Caco-2 (cell line): ENCODE measurements at regions not wholly inside any gene's neighbourhood (a gene's known extent, or its start where the extent isn't known, plus 50 kb on each side); places are given as distances from the start of the nearest gene placed in this dataset.

Experiments used
- BruUV-seq: library from RNA; stranded (reverse); fragments of 400-500 nt; replicated peaks from 2 replicates; lab custom pipeline; 2021; lab: Mats Ljungman, UMichigan
- CTCF ChIA-PET: fragments of 300-600 bp; sonication (Branson Sonifier 250); formaldehyde crosslinking; loops from one replicate; lab custom pipeline; 2022; ENCODE audit warnings: antibody characterized with exemption; lab: Charles Lee
- POLR2A ChIA-PET: fragments of 300-600 bp; sonication (Branson Sonifier 250); formaldehyde crosslinking; loops from one replicate; lab custom pipeline; 2022; ENCODE audit warnings: antibody characterized with exemption; lab: Charles Lee
- DNase-seq, 2 experiments: peaks; one replicate each; pipeline versions ENCODE4 v3.0.0 to v3.0.0-alpha.2; 2020 to 2022
- H3K27me3 ChIP-seq: replicated peaks from 2 replicates; pipeline ENCODE4 v1.6.0; 2011; ENCODE audit warnings: low read length; ENCODE audit not compliant: control insufficient read depth, insufficient read depth
- H3K36me3 ChIP-seq: 2 replicates; pipeline ENCODE4 v1.5.1; 2011; ENCODE audit warnings: low read length; ENCODE audit not compliant: control insufficient read depth, insufficient read depth
- H3K4me1 ChIP-seq: fragments of 250-450 bp; sonication (Bioruptor Pico); 2 replicates; pipeline ENCODE4 v1.5.1; 2020; ENCODE audit warnings: mild to moderate bottlenecking
- H3K4me3 ChIP-seq: 2 replicates; pipeline ENCODE4 v1.5.1; 2011; ENCODE audit warnings: low read depth, mild to moderate bottlenecking, control low read depth, low read length
- H3K9me3 ChIP-seq: fragments of 250-450 bp; sonication (Bioruptor Pico); 2 replicates; pipeline ENCODE4 v1.5.1; 2020; ENCODE audit warnings: mild to moderate bottlenecking, moderate library complexity
- H3K27ac Mint-ChIP-seq: one replicate; pipeline ENCODE4 v1.8.0; 2022; ENCODE audit warnings: mixed read lengths; ENCODE audit not compliant: unreplicated experiment
- H3K27me3 Mint-ChIP-seq: one replicate; pipeline ENCODE4 v1.8.0; 2022; ENCODE audit warnings: mixed read lengths; ENCODE audit not compliant: insufficient read depth, unreplicated experiment
- H3K36me3 Mint-ChIP-seq: one replicate; pipeline ENCODE4 v1.8.0; 2022; ENCODE audit warnings: mild to moderate bottlenecking, mixed read lengths; ENCODE audit not compliant: insufficient read depth, unreplicated experiment
- H3K4me1 Mint-ChIP-seq: one replicate; pipeline ENCODE4 v1.8.0; 2022; ENCODE audit warnings: low read depth, mixed read lengths; ENCODE audit not compliant: unreplicated experiment
- H3K4me3 Mint-ChIP-seq: one replicate; pipeline ENCODE4 v1.8.0; 2022; ENCODE audit warnings: mild to moderate bottlenecking, moderate library complexity, mixed read lengths; ENCODE audit not compliant: unreplicated experiment
- H3K9me3 Mint-ChIP-seq: one replicate; pipeline ENCODE4 v1.8.0; 2022; ENCODE audit warnings: mixed read lengths; ENCODE audit not compliant: unreplicated experiment
- intact Hi-C: fragments of 100-400 bp; cut with micrococcal nuclease; formaldehyde crosslinking; loops from one replicate; pipeline ENCODE4 v1.10.0; 2022; ENCODE audit not compliant: unreplicated experiment
- TF ChIP-seq, protein P1 (sequence below), 2 experiments: fragments of 200-600 bp in 1 of 2; IDR thresholded peaks; 1 replicate in 1 of 2; 2 replicates in 1 of 2; pipeline versions ENCODE4 v1.5.1 to v1.8.0; 2011 to 2022; ENCODE audit warnings: antibody characterized with exemption in 1 of 2, control low read depth in 1 of 2, inconsistent platforms in 1 of 2, low read depth in 1 of 2, low read length in 1 of 2, mild to moderate bottlenecking in 1 of 2, moderate library complexity in 1 of 2; ENCODE audit not compliant: insufficient read depth in 1 of 2, severe bottlenecking in 1 of 2, unreplicated experiment in 1 of 2

GRCh38 chr17:70699408-70699807 lies 530.1 kb downstream of the KCNJ2 start:
- no peak for DNase-seq
- H3K4me3 Mint-ChIP-seq = no peak overlapping the region
- H3K27ac Mint-ChIP-seq = no peak overlapping the region
- H3K36me3 Mint-ChIP-seq = no peaks in the 10 kb centered on the region
- Histone ChIP-seq H3K4me1 (no peaks in the 10 kb centered on the region), H3K36me3 (no peaks in the 10 kb centered on the region), H3K9me3 (peaks cover 3% of the 10 kb centered on the region; the same call in 1 of the 2 replicates), H3K27me3 (no peaks in the 10 kb centered on the region), H3K4me3 (no peak overlapping the region)
- CTCF ChIA-PET = no interaction called here
- peaks cover 3% of the 10 kb centered on the region for H3K27me3 Mint-ChIP-seq
- no TSS peak for BruUV-seq
- TF ChIP-seq, protein P1, sequence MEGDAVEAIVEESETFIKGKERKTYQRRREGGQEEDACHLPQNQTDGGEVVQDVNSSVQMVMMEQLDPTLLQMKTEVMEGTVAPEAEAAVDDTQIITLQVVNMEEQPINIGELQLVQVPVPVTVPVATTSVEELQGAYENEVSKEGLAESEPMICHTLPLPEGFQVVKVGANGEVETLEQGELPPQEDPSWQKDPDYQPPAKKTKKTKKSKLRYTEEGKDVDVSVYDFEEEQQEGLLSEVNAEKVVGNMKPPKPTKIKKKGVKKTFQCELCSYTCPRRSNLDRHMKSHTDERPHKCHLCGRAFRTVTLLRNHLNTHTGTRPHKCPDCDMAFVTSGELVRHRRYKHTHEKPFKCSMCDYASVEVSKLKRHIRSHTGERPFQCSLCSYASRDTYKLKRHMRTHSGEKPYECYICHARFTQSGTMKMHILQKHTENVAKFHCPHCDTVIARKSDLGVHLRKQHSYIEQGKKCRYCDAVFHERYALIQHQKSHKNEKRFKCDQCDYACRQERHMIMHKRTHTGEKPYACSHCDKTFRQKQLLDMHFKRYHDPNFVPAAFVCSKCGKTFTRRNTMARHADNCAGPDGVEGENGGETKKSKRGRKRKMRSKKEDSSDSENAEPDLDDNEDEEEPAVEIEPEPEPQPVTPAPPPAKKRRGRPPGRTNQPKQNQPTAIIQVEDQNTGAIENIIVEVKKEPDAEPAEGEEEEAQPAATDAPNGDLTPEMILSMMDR (IDR thresholded peaks at IDR 0.05; ENCODE audit: insufficient read depth in 1 of 2, low read depth in 1 of 2, low read length in 1 of 2, severe bottlenecking in 1 of 2, unreplicated experiment in 1 of 2) = no peak
- POLR2A ChIA-PET = no interaction called here
- no peaks in the 10 kb centered on the region for H3K4me1 Mint-ChIP-seq
- intact Hi-C loops = no loop called here
- no peaks in the 10 kb centered on the region for H3K9me3 Mint-ChIP-seq

DNA sequence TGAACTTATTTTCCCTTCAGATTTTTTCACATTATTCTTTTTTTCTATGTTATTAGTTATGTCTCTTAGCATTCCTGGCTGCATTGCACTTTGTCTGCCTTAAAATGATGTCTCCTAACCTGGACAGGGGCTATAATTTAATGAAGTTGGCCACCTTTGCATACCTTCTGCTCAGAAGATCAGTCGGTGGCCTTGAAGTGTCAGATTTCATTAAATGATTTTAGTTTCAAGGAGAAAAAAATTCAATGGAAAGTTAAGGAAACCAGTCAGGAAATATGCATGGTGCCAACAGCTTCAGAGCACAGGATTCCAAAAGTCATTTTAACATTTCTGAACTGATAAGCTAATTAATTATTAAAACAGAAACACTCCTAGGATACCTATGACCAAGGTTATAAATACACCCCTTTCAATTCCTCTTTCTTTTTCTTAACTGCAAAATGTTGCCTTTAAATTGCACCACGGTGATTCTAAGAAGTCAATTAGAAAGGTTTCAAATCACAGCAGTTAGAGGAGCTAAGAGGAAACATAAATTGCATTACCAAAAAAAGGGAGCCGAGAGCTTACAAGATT lies 533.4 kb downstream of the KCNJ2 start:
- no peak for DNase-seq
- Histone ChIP-seq H3K36me3 (no peaks in the 10 kb centered on the region), H3K27me3 (no peaks in the 10 kb centered on the region), H3K4me3 (no peak overlapping the region), H3K4me1 (no peaks in the 10 kb centered on the region), H3K9me3 (peaks cover 3% of the 10 kb centered on the region; the same call in 1 of the 2 replicates)
- H3K4me1 Mint-ChIP-seq = no peaks in the 10 kb centered on the region
- ChIA-PET POLR2A (no interaction called here), CTCF (no interaction called here)
- intact Hi-C loops = no loop called here
- TF ChIP-seq, protein P1 (IDR thresholded peaks at IDR 0.05; ENCODE audit: insufficient read depth in 1 of 2, low read depth in 1 of 2, low read length in 1 of 2, severe bottlenecking in 1 of 2, unreplicated experiment in 1 of 2) = no peak
- no peak overlapping the region for H3K4me3 Mint-ChIP-seq
- no peaks in the 10 kb centered on the region for H3K36me3 Mint-ChIP-seq
- H3K9me3 Mint-ChIP-seq = no peaks in the 10 kb centered on the region
- peaks cover 7% of the 10 kb centered on the region for H3K27me3 Mint-ChIP-seq
- no TSS peak for BruUV-seq
- H3K27ac Mint-ChIP-seq = no peak overlapping the region

DNA sequence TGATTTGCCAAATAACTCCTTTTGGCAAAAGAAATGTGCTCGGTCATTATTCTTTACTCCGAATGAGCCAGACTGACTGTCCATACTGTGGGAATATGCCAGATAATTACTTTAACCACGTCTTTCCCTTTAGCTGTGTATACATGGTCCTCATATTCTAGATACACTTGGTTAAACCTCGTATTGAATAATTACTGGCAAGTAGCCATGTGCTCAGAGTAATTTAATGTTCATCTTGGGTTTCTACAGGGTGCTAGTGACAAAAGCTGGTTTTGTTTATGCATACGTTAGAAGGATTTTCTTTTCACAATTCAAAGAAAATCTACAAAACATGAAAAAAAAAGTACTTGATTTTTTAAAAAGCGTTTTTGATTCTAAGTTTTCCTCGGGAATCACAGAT lies 540.3 kb downstream of the KCNJ2 start:
- ChIA-PET CTCF (no interaction called here), POLR2A (no interaction called here)
- Mint-ChIP-seq H3K36me3 (no peaks in the 10 kb centered on the region), H3K27me3 (peaks cover 13% of the 10 kb centered on the region), H3K4me3 (no peak overlapping the region), H3K4me1 (no peaks in the 10 kb centered on the region), H3K9me3 (no peaks in the 10 kb centered on the region), H3K27ac (no peak overlapping the region)
- Histone ChIP-seq H3K27me3 (no peaks in the 10 kb centered on the region), H3K36me3 (no peaks in the 10 kb centered on the region), H3K9me3 (no peaks in the 10 kb centered on the region), H3K4me3 (no peak overlapping the region), H3K4me1 (no peaks in the 10 kb centered on the region)
- no peak for DNase-seq
- intact Hi-C loops = no loop called here
- no TSS peak for BruUV-seq
- TF ChIP-seq, protein P1 (IDR thresholded peaks at IDR 0.05; ENCODE audit: insufficient read depth in 1 of 2, low read depth in 1 of 2, low read length in 1 of 2, severe bottlenecking in 1 of 2, unreplicated experiment in 1 of 2) = no peak
